Epidermal melanocyte (primary cell): ENCODE measurements at regions not wholly inside any gene's neighbourhood (a gene's known extent, or its start where the extent isn't known, plus 50 kb on each side); places are given as distances from the start of the nearest gene placed in this dataset.

ENCODE experiments used
- DNase-seq: peaks from one replicate; pipeline ENCODE4 v3.0.0; 2011; ENCODE audit warnings: low spot score; ENCODE audit not compliant: insufficient read length

DNA sequence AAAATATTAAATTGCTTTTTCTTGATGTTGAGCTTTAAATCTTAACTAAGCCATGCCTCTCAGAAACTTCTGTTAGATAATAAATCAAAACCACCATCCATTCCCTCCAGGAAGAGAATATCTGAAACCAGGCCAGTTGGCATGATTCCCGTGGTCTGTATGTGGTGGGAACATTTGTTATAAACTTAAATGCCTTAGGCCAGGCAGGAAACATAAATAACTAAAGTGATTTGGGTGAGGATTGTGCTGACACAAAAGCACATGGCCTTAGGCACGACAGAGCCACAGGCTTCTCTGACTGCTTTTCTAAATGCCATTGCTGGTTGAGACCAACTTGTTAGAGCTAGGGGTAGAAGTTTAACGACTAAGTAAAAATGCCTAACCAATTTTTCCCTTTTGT lies 255.9 kb downstream of the GABRG2 start:
- no peak for DNase-seq

DNA sequence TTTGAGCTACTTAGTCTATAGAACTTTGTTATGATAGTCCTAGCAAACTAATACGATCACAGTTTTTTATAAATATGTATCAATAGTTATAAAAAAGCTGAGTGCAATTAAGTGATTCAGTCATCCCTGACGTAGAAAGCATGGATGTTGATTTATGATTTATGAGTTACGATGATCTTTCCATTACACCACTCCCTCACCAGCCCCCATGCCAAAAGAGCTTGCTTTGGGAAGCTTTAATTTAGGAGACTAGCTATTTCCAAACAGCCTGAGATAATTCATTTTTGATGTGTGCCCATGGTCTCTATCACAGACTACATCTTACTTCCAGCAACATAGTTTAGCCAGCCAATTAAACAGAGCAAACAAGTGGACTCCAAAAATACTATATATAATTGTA lies 256.8 kb downstream of the GABRG2 start:
- no peak for DNase-seq

DNA sequence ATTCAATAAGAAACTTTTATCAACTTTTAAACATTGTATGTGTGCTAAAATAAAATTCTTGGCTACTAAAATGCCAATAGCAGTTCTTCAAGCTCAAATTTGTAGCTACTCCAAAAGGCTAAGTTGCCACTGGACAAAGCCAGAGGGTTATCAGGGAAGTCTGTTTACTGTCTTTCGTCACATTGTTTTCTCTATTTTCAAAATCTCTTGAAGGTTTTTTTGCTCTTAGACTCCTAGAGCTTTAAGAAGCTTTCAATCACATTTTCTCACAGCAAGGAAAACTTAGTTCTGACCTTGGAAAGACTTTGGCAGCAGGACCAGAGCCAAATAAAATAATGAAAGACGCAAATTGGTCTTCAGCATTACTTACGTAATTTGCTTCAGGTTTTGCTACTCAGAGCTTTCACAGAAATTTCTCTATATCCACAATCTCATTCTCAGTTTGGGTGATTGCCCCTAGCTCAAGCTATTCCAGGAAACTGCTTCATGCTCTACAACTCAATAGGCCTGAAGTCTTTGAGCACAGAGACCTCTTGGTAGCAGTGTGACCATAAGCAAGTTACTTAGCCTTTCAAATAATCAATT lies 257.7 kb downstream of the GABRG2 start:
- no peak for DNase-seq

DNA sequence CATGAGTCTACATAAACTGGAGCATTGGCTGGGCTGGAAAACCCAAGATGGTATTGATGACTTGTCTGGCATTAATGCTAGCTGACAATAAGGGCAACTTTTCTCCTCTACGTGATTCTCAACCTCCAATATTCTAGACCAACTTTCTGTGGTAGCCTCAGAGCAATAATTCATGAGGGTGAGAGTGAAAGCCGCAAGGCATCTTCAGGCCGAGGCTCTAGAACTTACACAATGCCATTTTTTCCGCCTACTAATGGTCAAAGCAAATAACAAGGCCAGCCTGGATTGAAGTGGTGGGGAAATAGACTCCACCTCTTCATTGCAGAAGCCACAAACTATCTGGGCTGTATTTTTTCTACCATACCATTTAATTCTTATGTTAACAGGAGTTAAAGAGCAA lies 267.4 kb downstream of the GABRG2 start:
- no peak for DNase-seq

DNA sequence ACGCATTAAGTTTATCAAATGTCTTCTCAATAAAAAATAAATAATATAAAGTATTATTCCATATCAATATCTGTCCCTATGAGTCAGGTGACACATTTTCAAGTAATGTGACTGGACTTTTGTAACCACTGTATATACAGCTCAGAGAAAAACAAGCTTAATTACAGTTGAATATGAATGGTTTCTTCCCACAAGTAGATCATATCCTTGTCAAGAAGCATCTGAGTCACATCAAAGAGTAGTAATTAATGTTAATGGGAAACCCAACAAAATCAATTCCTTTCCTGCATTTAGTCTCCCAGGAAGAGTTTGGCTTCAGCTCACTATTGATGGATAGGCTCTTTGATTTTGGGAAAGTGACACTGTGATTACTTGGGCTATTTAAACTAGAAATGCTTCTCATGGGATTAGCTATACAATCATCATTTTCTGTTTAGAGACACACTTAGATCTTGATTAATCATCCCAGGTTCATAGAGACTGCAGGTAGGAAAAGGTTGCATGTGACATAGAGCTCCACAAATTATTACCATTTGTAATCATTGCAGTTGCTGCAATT lies 292.9 kb downstream of the GABRG2 start:
- no peak for DNase-seq

DNA sequence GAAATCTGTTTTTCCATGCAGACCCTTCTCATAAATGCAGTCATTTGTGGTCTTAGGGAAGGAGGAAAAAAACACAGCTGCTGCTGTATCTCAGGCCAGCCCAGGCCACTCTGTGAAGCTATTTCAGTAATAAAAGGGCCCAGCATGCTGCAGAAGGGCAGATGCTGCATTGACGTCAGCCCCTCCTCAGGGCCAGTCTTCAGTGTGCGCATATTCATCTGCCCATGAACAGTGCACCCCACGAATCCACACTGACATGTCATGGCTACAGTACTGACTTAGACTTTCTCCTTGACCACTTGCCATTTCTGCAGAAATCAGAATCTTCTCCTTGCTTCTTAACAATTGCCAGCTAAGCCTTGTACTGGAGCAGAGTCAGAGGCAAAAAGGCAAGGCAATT lies 304.7 kb downstream of the GABRG2 start:
- DNase-seq: no peak

DNA sequence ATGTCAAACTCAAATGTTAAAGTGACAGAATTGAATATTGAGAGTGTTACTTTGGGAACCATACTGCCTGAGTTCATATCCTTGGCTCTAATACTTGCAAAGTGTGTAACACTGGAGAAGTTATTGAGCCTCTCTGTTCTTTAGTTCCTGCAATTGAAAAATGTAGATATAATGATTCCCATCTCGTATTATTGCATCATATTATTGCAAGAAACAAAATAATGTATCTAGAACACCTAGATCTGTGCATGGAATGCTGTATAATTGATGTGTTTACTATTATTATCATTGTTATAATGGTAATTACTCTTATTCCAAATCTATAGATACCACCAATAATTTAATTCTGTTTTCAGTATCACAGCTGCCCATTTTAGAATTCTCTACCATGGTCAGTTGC lies 310.3 kb downstream of the GABRG2 start:
- DNase-seq: no peak

DNA sequence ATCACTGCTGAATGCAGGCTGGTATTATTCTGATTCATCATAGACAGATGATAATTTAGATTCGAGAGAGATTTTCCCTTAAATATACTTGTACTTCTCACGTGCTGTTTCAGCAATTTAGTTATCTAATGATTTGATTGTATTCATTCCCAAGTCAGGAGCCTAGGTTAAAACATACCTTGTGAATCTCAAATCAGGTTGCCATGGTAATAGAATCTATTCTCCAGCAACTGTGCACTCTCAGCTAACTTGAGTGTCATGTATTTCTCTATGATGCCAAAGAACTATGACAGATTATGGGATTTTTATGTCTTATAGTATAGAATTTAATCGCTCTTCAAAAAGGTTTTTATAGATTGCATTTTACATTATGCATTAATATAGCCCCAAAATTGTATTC lies 315.3 kb downstream of the GABRG2 start:
- DNase-seq: no peak

DNA sequence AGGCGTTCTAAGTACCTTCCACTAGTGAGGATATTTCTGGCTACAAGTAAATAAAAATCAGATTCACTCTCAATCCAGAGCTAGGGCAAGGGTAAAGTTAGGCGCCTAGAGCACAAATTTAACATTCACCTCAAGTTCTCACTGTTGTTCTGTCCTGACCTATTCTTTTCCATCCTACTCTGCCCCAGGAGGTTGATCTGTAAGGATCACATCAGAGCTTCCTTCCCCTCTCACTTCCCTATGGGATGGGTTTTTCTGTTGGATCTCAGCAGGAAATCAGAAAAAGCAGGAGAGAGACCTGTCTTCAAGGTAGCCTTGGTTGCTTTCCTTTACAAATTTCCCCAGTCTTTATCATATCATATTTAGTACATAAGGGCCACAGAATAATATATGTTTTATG lies 316.7 kb downstream of the GABRG2 start:
- no peak for DNase-seq

DNA sequence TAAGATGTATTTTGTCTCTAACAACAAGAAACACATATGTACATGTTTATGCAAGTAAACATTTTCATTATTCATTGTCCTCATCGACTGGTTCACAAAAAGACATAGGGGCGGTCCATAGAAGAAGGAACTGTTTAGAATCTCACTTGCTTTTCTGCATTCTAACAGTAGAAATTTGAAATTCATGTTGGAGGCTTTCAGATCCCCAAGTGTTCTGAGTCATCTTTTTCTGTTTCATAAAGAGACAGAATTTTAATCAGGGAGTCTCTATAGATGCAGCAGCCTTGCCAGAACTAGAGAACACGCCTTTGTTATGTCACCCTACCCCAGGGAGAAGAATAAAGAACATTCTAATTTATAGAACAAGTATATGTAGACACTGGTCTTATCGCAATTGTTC lies 324.3 kb downstream of the GABRG2 start:
- DNase-seq: no peak

DNA sequence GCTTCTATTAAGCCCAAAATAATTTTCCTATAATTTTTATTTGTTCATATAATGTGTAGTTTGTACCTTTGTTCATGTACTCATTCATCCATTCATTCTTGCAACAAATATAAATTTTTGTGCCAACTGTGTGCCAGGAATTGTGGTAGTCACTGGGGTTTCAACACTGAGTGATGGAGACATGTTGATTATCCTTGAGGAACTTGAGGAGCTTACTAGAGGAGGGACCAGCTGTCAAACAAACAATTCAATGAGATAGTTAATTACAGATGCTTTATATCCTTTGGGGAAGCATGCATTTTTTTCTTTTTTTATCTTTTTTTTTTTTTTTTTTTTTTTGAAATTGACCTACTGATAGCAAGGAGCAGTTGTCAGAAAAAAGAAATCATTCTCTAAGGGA lies 324.8 kb downstream of the GABRG2 start:
- no peak for DNase-seq

DNA sequence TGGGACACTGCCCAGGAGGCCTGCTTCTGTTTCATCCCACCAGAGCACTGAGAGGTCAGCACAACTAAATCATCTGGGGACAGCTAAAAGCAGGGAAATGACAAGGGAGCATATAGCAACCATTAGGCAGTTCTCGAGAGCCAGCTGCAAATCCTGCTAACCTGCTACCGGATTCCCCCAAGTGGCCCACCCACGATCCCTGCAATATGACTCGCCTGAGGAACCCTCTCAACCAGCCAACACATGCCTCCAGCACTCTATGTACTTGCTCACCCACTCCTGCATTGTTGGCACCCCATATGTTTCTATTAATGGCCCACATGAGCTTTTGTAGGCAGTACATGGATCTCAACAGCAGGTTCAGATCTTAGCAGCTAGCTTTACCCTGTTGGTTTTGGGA lies 326.0 kb downstream of the GABRG2 start:
- DNase-seq: no peak

DNA sequence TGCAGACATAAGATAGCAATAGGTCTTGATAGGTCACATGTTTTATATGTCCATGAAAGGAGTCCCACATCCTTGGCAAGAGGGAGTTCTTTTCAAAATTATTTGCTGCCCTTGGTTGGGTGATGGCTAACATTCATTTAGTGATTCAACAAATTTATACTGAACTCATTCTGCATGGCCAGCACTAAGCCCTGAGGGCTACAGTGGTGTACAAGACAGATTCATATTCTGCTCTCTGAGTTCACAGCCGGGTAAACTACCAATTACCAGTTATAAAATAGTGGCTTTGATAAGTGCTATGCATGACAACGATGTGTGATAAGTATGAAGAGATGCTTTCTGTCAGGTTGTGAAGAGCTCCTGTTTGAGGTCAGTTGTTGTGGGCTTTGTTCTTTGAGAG lies 340.0 kb downstream of the GABRG2 start:
- DNase-seq: no peak

DNA sequence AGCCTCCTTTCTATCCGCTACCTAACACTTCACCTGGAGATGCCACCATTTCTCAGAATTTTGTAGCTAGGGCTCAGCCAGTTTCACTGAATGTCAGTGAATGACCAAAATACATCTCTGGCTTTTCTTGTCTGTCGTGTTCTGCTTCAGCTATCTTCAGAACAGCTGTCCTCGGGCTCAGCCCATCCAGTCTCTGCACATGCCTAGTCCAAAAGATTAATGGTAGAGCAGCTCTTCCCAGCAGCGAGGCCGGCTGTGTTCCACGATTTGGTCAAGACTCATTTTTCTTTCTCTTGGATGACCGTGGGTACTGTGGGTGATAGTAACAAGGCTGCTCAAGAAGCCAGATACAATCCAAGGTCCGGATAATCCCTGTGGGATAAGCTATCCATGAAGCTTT lies 342.8 kb downstream of the GABRG2 start:
- DNase-seq: no peak

DNA sequence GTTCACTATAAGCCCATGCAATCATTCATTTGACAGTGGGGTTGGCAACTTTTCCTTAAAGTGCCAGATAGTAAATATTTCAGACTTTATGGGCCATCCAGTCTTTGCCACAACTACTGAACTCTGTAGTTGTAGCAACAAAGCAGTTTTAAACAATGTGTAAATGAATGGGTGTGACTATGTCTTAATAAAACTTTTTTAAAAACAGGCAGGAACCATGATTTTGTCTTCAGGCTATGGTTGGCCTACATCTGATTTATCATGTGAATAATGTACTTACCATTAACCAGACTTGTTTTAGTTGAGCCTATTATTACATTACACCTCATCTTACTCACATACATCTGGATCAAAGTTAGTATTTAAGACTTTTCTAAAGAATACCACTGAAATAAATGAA lies 361.6 kb downstream of the GABRG2 start:
- DNase-seq: no peak

DNA sequence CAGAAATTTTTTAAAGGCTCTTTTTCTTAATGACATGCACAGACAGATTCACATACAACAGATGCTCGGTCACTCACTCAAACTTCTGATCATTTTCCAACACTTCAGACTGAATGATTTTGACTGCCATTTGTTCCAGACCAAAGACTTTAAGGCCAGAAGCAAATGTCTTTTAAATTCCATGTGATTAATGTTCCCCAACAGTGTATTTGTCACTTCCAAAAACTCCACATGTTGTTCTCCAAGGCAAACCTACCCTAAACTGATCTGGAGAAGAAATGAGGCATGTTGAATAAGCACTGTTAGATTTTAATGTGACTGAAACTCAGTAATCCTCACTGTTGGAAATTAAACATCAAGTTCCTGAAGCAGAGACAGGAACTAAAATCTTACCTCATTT lies 366.7 kb downstream of the GABRG2 start:
- no peak for DNase-seq

DNA sequence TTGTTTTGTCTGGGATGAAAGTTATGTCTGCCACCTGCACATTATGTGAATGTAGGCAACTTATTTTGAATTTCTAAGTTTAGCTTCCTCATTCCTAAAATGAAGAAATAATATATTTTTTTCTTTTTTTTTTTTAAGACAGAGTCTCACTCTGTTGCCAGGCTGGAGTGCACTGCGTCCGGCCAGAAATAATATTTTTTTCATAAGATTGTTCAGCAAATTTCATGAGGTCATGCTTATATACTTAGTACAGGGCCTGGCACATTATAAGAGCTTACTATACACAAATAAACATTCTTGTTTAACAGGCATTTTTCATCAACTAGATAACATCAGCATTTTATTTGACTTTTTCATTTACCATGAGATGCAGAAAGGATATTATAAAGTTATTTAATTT lies 368.5 kb downstream of the GABRG2 start:
- no peak for DNase-seq

DNA sequence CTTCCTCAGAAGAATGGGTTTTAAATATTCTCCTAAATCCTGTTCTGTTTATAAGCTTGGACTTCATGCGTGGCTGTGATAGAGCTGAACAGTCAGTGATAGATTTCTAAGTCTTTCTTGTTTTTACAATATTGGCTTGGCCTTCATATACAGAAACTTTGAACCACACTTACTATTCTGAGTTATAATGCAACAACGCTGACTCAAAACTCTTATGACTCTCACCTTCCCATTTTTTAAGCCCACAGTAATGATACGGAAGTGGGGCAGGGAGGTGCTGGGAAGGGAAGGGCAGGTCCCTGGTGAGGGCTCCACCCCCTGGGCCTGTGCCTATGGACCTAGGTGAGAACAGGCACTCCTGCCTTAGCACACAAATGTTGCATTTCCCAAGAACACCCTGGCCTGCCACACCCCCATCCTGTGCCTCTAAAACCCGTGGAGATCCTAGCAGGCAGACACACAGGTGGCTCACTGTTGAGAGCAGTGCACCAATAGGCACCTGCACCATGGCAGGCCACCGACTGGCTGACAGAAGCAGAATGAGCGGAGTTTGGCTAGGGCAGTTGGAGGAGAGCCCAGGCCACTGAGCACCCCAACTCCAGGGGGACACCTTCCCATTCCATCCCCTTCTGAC lies 376.7 kb downstream of the GABRG2 start:
- no peak for DNase-seq

DNA sequence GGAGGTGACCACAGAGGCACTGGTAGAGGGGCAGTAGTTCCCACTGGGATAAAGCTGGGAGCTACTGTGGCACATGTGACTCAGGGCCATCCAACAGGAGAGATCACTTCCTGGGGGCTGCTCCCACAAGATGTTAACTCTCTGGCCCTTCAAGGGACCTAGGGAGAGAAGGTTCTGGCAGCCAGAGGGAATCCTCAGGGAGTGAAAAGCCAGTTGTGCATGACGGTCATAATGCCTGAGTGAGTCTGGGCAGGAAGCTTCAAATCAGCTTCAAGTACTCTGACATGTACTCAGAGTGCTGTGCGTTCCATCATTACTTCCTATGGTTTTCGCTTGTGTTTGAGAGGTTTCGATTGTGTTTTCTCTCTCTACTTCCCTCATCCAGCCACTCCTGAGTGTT lies 388.5 kb downstream of the GABRG2 start:
- DNase-seq: no peak

DNA sequence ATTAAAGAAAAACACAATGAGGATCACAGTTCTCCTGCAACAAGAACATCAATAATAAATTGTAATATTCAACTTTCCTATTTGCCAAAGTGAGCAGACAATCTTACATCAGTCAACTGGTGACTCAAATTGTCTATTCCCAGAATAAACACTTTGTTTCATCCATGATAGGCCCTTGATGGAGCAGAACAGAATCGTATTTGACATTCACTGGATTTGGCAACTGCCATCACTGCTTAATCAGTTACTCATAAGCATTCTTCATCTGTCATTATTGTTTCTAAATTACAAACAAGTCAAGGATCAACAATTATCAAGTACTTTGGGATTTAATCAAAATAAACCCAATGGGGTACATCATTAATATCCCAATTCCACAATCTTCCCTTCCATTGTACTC lies 398.4 kb downstream of the GABRG2 start:
- no peak for DNase-seq

DNA sequence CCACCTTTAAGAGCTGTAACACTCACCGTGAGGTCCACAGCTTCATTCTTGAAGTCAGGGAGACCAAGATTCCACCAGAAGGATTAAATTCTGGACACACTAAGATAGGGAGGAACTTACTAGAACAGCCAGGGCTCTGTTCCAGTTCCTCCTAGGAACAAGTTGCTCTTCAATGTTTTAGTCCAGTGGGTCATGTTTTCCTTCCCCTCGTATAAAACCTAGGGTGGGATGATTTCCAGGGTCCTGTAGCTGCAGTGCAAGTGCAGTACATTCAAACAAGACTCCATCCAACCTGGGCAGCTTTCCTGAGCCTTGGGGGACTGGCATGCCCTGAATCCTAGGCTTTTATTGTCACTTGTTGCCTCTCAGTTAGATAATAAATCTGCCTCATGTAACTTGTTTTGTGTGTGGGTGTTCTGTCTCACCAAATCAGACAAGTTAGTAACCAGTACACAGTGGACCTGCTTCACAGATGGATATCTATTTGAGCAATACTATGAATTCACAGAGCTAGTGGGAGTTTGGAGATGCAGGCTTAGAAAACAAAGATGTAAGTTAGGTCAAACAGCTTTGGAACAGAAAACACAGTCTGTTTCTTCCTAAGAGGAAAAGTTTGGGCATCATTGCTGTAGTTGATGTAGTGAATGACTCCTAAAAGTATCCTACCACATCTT lies 405.6 kb downstream of the GABRG2 start:
- no peak for DNase-seq

DNA sequence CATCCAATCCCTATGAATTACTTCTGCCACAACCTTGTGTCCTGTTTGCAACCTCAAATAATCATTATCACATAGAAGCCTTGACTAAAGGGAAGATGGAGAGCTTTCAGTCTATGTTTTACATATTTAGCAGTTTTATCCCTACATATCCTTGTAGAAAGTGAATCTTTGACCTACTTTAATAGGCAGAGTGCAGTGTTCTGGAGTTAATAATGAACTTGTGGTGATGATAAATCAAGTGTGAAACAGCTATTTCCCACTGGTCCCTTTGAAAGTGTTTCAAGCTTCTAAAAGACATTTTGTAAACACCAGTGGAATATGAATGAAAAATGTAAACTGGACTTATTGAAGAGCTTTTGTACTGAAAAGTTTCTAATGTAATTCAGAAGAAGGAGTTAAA lies 406.7 kb downstream of the GABRG2 start:
- no peak for DNase-seq

DNA sequence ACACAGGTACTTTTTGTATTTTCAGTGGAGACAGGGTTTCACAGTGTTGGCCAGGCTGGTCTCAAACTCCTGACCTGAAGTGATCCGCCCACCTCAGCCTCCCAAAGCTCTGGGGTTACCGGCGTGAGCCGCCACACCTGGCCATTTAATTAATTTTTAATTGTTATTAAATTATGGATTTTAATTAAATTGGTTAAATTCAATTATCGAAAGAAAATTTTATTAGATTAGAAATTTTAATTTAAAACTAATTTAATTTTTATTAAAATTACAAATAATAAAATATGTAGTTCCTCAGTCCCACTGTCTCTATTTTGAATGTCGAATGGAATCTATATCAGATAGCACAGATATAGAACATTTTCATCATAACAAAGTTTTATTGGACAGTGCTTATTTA lies 416.5 kb downstream of the GABRG2 start:
- DNase-seq: no peak
